Inflammatory macrophage treated with lipopolysaccharide for 4 hours (primary cell): ENCODE measurements at regions not wholly inside any gene's neighbourhood (a gene's known extent, or its start where the extent isn't known, plus 50 kb on each side); places are given as distances from the start of the nearest gene placed in this dataset.
A peak's percentile ranks its signal among the peaks of the same experiment; 100 is the strongest.

Experiments
- DNase-seq: peaks from one replicate; pipeline ENCODE4 v3.0.0-alpha.2; 2020

DNA sequence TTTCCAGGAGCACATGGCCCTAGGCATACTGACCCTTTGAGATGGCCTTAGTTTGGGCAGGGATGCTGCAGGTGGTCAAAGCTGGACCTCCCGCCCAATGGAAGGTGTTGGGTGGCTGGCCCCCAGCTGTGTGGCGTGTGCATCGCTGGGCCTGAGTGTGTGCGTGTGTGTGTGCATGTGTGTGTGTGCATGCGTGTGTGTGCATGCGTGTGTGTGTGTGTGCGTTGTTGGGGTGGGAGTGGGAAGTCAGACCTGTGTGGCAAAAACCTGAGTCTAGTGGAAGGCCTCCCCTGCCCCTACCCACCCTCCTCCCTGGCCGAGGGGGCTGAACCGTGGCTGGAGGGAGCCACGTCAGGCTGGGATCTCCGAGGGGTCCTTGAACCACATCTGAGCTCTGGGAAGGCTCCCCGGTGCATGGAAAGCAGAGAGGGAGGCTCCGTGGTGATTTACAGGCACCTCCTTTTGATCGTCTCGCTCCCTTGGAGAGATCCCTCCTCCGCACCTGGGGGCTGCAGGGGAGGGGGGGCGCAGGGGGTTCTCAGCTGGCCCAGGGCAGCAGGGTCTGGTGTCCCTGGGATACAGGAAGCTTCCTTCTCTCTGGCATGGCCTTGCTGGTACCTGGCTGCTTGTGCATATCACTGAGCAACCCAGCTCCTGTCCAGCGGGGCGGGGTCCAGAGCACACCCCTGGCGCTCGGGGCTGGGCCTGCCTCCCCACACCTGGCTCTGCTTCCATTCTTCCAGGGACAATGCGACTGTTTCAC, 124.7 kb upstream of the WNT4 start:
- DNase-seq = no peak

DNA sequence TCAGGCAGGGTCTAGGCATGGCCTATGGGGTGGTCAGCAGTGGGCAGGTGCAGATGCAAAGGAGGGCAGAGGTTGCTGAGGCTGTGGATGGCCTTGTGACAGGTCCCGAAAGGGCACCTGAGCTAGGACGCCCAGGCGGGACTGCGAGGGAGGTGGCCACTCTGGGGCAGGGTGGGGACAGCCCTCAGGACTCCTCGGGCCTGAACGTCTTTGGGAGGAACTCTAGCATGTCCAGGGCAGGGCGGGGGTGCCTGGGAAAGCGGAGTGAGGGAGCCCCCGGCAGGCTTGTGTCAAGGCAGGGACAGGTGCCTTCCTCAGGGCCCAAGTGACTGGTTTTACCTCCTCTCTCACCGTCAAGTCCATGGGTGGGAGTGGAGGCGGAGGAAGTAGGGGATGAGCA, 125.4 kb upstream of the WNT4 start:
- no peak for DNase-seq

DNA sequence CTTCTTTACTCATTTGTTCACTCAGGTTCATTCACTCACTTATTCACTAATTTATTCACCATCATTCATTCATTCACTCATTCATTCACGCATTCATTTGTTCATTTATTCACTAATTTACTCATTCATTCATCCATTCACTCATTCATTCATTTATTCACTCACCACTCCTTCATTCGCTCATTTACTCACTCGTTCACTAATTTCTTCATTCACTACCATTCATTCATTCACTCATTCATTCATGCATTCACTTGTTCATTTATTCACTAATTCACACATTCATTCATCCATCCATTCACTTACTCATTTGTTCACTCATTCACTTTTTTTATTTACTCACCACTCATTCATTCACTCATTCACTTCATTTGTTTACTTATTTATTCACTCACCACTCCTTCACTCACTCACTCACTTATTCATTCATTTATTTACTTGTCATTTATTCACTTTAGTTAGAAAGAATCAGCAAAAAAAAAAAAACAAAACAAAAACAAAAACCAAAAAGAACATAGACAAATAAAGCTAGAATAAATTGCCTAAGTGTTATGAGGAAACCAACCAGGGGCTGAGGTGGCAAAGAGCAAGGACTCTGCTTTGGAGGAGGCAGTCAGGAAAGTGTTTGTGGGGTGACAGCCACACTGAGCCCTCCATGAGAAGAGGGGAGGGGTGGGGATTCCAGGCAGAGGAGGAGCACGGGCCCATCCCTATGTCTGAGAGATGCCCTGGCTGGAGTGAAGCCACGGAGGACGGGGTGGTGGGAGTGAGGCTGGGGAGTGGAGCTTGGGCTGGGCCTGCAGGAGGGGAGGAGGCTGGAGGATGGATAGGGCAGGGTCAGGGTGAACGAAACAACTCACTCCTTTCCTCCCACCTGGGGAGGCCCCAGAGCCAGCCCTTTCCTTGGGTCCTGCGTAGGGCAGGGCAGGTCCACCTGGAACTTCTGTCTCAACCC, 129.2 kb upstream of the WNT4 start:
- DNase-seq = no peak

DNA sequence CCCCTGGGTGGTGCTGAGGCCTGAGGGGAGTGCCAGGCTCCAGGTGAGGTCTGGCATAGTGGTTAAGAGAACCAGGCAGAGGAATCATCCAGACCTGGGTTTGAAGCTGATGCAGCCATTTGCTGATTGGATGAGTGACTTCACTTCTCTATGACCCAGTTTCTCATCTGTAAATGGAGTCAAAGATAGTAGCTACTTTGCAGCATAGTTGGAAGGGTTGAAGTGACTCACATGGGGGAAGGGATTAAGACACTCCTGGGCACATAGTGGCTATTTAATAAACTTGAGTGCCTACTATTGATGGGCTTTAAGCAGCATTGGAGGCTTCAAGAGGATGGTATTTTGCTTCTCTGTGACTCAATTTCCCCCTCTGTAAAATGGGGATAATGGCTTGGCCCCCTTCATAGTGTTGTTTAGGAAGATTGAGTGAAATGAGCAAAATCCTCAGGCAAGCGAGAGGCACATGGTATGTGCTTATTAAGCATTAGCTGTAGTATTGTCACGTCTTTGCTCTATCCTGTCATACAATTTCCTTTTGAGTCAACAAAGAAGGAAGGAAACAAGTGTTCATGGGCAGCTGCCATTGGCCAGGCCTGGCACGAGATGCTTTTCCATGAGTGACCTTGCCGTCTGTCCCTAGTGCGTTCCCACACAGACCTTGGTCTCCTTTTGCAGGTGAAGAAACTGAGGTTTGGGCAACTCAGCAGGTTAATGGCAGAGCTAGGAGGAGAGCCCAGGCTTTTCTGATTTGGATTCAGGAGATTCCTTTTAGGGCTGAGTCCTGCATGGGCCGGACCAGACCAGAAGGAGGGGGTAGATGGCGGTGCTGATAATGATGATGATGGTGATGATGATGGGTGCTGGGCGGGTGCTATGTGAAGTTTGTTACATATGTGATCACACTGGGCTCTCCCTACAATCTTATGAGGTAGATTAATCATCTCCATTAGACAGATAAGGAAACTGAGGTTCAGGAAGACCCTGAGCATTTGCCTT, 131.1 kb upstream of the WNT4 start:
- no peak for DNase-seq

DNA sequence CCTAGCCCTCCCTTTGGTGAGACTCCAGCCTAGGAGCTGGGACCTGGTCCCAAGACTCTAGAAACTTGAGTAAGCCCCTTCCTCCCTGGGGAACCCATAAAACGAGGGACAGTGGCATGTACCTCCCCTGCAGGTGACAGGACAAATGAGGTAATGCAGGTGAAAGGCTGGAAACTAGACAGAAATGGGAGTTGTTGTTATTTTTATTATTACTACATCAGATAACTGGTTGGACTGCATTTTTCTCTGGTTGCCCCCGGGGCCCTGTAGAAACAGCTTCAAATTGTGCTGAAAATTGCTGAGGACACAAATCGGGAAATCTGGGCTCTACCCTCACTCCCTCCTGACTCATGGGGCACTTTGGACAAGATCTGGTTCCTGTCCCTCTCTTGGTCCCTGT, 132.3 kb upstream of the WNT4 start:
- DNase-seq = no peak

DNA sequence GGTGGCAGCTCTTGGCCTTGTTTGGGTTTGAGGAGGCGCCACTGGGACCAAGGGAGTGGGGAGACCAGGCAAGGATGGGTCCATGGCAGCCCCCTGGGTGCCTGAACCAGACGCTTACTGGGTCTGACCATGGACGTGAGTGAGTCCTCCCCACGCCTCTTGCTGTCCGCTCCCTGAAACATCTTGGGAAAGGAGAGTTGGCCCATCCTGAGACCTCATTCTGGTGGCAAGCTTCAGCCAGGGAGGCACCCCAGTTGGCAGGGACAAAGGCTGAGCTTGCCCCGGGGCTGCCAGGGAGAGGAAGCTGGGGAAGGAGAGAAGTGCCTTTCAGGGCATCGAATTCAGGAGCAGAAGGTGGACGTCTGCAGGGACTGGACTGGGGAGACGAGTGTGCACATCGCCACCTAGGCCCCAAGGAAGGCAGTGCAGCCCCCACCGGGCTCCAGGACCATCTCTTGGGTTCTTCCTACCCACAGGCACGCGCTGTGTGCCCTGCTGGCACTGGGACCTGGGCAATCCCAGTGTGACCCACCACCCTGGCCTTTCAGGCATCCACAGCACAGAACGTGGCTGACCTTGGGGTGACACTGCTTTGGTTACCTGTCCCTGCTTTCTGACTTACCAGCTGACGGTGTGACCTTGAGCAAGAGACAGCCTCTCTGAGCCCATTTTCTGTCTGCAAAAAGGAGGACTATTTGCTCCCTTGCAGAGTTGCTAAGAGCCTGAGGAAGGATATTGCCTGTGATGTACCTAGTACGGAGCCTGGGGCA, 132.9 kb upstream of the WNT4 start:
- DNase-seq = peak; percentile 5

DNA sequence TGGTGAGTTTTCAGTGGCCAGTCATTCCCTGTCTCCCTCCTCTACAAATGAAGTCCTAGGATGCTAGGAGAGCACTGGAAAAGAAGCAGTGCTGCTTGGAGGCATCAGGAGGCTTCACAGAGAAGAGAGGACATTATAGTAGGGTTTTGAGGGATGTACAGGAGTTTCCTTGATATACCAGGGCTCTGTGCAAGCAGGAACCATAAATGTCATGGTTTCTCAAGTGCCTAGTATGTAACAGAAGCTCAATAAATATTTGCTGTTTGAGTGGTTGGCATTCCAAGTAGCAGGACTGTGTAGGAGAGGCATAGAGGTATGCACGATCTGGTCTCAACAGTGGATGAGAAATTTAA, 133.5 kb upstream of the WNT4 start:
- DNase-seq = no peak

DNA sequence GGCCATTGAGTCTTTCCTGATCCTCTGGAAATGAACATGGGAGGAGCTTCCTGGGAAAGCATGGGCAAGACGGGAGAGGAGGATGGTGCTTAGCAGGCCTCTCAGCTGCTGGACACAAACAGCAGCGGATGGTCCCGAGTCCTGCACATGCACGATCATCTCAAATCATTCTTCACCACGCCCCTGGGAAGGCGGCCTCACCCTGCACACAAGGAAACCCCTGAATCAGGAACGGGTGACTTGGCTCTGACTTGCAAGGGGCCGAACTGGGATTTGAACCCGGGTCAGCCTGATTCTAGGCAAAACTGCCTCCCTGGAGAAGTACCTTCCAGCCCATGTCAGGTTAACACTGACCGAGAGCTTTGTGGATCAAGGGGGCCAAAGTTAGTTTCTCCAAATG, 134.8 kb upstream of the WNT4 start:
- DNase-seq = no peak

DNA sequence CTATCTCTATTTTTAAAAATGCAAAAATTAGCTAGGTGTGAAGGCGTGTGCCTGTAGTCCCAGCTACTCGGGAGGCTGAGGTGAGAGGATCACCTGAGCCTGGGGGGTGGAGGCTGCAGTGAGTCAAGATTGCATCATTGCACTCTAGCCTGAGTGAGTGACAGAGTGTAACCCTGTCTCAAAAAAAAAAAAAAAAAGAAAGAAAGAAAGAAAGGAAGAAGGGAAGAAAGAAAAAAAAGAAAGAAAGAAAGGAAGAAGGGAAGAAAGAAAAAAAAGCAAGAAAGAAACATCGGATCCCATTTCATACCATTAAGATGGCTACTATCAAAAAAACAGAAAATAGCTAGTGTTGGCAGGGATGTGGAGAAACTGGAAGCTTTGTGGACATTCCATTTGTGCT, 136.8 kb upstream of the WNT4 start:
- no peak for DNase-seq

DNA sequence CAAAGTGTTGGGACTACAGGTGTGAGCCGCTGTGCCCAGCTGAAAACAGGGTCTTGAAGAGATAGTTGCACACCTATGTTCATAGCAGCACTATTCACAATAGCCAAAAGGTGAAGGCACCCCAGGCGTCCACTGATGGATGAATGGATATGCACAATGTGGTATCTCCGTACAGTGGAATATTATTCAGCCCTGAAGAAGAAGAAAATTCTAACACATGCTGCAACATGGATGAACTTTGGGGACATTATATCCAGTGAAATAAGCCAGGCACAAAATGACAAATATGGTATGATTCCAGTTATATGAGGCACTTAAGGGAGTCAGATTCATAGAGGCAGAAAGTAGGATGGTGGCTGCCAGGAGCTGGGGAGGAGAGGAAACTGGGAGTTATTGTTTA, 137.6 kb upstream of the WNT4 start:
- no peak for DNase-seq

DNA sequence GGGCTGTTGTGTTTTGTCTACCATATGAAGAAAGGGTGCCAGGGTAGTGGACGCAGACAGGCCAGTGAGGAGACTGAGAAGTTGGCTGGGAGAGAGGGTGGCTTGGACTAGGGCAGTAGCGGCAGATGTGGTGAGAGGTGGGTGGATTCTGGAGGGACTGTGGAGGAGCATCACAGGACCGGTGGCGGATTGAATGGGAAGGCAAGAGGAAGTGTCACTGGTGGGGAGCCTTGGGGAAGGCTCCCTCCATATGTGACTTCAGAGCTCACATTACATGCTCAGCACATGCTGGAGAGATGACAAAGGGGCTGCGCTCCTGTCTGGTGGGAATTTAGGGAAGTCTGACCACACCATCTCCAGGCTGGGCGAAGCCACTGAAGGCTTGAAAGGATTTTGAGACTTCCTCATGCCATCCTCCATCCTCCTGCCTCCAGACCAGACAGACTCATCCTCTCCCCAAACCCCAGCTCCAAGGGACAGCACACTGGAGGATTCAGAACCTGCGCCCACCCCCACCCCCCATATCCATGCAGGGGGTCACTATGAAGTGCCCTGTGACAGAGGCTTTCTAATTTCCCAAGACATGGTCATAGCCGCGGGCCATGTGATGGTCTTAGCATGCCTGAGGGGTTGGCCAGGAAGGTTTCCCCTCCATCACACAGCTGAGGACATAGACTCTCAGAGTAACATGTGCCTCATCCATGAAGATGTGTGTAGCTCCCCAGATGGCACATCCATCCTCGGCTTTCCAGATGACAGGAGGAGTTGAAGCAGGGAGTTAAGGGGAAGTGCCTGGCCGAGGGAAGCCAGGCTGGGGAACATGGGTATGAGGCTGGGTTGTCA, 138.8 kb upstream of the WNT4 start:
- DNase-seq = no peak

DNA sequence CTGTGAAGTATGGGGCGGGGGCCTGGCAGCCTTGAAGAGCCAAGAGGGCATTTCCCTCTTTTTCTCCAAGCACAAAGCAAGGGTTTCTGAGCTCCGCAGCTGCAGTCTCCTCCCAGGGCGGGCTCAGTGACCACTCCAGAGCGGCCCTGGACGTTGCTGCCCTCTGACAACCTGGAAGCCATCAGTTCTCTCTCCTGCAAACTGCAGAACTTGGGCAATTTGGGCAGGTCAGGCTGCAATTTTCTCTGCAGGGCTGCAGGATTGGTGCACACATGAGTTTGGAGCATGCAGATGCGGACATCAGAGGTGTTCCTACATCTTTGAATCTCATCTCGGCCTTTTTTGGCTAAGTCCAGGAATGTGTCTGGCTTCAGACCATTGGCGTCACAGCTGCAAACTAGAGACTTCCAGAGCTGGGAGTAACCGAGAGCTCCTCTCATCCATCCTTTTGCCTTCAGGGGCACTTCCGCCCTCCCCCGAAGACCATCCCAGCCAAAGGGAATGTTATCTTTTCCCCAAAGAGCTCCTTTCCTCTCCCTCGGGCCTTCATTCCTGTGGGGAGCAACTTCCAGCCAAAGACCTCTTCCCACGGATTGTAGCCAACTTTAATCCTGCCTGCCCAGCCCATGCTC, 139.6 kb upstream of the WNT4 start:
- no peak for DNase-seq

DNA sequence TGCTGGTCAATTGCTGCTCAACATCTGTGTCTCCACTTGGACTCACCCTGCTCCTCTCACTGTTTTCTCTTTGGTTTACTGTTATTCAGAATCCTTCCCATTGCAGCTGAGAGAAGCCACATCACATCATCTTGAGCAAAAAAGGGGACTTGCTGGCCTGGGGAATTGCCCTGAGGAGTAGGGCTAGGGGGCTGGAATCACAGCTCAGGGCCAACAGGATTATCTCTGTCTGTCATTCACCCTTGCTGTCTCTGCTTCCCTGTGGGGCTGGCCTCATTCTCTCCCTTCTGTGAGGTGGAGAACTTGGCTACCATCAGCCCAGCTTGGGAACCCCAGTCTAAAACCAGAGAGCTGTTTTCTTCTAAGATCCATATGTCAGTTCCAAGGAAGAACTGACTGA, 140.7 kb upstream of the WNT4 start:
- no peak for DNase-seq

DNA sequence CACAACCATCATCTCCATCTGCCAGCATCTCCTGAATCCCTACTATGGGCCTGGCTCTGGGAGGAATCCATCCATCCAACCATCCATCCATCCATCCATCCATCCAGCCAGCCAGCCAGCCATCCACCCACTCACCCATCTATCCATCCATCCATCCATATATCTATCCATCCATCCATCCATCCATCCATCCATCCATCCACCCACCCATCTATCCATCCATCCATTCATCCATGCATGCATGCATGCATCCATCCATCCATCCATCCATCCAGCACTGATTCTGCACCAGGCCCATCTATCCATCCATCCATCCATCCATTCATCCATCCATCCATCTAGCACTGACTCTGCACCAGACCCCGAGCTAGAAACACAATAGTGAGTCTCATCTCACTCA, 141.3 kb upstream of the WNT4 start:
- DNase-seq = no peak

DNA sequence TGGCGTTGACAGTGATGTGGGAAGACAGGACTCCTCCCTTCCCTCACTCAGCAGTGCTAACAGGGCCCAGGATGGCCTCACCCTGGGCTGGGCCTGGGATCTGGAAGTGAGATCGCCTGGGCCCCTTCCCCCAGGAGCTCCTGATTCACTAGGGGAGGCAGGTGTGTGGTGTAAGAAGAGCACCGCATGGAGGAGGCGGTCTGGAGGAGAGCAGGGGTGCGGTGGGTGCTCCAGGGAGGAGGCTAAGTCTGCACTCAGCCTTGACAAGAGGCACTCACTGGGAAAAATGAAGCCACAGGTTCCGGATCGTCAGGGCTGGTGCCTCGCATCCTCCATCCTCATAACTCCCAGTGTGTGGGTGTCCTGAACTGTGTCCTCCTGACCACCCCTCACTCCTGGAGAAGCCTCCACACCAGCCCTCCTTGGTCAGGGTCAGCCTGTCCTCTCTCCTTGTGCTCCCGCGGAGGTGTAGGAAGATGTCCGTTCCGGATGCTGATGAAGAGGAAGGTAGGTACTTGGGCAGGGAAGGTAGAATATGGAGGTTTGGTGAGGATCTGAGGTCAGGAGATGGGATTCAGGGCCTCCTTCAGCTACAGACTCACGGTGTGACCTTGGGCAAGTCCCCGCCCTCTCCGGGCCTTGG, 142.1 kb upstream of the WNT4 start:
- DNase-seq = no peak

DNA sequence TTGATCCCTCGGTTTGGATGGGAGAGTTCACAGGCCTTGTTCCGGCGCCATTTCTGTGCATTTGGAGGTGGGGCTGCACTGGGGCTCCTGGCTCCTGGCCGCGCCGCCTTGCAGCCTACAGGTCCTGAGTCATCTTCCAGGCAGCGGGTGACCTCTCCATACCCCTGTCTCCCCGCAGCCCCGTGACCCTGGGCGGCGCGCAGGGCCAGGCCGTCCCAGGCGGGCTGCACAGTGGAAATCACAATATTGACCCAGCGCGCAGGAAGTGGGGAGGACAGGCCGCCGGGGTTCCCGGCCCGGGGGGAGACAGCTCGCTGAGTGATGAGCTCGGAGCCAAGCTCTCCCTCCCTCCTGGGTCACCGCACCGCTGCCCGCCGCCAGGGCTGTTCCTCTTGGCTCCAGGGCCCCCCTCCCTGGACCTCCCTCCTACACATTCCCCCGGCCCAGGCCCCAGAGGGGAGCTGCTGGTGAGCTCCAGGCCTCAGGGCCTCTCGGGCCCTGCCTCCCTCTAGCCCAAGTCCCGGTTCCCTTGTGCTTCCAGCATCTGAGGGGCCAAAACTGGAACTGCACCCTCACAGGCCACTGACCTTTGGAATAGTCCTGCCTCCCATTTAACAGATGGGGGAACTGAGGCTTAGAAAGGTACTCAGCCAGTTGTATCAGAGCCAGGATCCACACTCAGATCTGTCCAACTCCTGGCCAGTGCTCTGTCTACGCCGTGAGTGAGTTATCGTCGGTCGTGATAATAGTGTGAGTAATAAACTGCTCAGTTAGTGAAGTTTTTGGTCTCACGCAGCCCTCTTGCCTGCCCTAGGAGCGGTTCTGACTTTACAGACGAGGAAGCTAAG, 142.9 kb upstream of the WNT4 start:
- DNase-seq = no peak

DNA sequence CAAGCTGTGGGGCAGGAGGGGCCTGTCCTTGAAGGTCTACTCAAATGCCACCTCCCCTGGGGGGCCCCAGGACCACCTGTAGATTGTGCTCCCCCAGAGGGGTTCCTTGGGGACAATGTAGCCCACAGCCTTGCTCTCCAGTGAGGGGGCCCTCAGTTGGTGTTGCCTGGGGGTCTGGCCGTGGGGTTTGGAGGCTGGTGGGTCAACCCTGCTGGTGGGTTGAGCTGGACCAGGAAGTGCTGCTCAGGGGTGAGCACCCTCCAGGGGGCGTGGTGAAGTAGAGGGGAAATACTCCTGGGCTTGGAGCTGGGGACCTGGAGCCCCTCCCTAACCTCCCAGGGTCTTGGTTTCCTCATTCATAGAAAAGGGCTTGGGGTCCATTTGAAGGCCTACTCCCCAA, 143.6 kb upstream of the WNT4 start:
- no peak for DNase-seq

DNA sequence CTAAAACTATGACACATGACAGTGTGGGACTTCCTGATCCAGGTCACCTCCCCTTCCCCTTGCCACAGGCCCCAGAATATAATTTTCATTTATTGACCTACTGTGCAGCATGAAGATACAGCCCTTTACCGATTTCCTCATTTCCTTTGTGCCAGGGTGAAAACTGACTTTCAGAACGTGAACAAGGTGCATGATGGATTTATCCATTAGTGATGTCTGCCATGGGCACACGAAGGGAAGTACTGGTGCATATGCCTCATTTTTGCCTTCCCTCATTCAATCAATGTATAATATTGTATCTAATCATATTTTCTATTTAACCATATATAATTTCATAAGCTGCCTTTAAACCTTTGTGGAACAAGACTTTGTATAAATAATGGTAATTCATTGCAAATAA, 144.4 kb upstream of the WNT4 start:
- DNase-seq = no peak

DNA sequence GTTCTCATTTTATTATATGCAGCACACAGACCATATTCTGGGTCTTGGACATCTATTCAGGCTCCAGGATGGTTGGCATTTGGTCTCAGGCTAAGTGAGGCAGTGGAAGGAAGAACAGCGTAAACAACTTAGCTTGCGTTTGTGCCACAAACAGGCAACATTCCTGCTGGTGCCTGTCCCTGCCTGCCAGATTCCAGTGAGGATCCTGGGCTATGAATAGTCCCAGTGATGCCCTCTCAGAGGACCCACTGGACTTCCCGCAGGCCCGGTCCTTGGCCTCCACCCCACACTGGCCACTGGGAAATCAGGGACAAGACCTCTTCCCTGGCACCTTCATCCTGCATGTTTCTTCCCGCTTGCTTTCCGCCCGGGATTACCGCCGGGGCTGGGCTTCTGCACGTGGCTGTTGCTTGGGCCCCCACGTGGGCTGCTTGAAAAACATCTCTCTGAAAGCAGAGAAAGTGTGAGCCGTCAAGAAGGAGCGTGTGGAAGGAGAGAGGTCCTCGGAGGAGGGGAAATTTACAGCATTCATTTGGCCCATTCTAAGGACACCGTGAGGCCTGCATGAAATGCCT, 145.1 kb upstream of the WNT4 start:
- no peak for DNase-seq
